HG02678 (cell line): ENCODE measurements at regions not wholly inside any gene's neighbourhood (a gene's known extent, or its start where the extent isn't known, plus 50 kb on each side); places are given as distances from the start of the nearest gene placed in this dataset.
"Not testable (repeated sequence)": the region's sequence is repeated elsewhere in the genome, so short reads cannot be mapped to it uniquely, and the experiment has no call there.

Experiments
- ATAC-seq: cut with Tn5 transposase; IDR thresholded peaks from one replicate; pipeline ENCODE4 v1.9.1; 2021; ENCODE audit warnings: mild to moderate bottlenecking, moderate library complexity; ENCODE audit not compliant: unreplicated experiment

DNA sequence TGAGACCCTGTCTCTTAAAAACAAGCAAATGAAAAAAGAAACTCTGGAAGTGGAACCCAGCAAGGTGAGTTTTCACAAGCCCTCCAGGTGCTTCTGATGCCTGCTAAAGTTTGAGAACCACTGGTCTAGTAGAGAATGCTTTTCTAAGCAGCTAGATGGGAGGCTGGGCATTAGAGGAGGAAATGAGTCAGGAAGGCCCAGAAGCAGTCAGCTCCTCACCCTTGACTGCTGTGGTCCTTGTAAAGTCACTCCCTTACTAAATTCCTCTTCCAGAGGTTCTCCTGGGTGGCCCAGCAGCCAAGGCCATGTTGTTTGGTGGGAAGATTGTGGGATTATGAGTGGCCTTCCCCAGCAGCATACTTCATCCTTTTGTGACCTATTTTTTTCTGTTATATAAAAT, 52.0 kb upstream of the FYN start:
- no peak for ATAC-seq

- no peak for ATAC-seq
Measured at GRCh38 chr6:111926731-111927302, 53.6 kb upstream of the FYN start.

DNA sequence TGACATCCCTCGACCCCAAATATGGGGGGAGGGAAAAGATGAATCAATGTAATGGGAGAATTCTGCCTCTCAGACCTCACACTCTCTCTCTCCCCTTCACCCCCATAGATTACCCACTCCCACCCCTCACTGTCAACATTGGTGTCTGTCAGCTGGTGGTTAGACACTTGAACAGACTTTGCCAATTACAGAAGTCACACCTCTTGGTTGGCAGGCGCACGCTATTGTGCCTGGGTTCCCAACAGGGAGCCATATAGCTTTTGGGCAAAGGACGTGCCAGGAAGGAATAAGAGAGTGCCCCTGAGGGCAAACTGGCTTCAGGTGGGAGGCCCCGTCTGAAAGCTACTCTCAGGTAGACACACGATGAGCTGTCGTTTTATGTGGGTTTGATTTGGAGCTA, 54.1 kb upstream of the FYN start:
- ATAC-seq: no peak

DNA sequence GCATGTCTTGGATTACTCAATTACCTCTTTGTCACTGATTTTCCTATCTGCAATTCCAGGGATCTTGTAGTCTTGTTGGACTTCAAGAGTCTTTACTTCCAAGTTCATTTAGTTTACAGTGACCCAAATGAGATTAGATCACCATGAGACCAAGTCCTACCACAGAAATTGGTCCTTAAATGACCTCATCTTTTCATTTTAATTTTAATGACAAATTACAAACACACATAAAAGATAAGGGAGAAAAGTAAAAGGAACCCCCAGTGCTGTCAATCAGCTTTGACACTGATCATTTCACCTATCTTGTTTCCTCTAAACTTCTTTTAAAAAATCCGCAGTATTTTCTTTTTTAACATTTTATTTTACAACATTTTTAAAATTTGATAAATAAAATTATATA, 54.9 kb upstream of the FYN start:
- no peak for ATAC-seq

- ATAC-seq: not testable (repeated sequence)
Measured at GRCh38 chr6:111934611-111935010, 61.4 kb upstream of the FYN start.

- ATAC-seq: no peak
Measured at GRCh38 chr6:111936718-111937117, 63.5 kb upstream of the FYN start.

GRCh38 chr6:111938710-111939109, 65.5 kb upstream of the FYN start:
- no peak for ATAC-seq

GRCh38 chr6:111939902-111940301, 66.7 kb upstream of the FYN start:
- no peak for ATAC-seq

DNA sequence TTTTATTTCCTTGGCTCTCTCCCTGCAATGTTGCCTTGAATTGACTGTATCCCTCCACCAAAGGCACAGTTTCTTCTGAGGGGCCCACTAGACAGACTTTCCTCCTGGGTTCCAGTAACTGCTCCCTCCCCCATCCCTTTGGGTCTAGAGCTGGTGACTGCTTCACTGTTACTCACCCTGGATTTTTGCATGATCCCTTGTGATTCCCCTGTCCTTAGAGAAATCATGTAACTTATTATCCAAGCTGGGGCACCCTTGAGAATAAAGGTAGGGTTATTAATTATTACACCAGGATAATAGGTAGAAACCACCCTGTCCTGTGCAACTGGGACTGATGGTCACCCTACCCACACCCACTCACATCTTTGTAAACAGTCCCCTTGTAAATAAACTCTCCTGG, 67.5 kb upstream of the FYN start:
- no peak for ATAC-seq

DNA sequence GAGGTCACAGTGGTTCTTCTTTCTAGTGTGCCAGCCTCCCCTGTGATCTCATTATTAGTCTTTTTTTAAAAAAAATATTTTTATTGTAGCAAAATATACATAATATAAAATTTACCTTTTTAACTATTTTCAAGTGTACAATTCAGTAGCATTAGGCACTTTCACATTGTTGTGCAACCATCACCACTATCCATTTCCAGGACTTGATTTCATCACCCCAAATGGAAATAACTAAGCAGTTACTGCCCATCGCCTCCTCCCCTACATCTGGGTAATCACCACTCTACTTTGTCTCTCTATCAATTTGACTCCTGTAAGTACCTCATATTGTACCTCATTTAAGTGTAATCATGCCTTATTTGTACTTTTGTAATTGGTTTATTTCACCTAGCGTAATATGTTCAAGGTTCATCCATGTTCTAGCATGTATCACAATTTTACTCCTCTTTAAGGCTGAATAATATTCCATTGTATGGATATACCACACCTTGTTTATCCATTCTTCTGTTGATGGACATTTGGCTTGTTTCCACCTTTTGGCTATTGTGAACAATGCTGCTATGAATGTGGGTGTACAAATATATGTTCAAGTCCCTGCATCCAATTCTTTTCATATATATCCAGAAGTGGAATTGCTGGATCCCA, 68.6 kb upstream of the FYN start:
- ATAC-seq: no peak

GRCh38 chr6:111942561-111942960, 69.3 kb upstream of the FYN start:
- ATAC-seq: no peak

DNA sequence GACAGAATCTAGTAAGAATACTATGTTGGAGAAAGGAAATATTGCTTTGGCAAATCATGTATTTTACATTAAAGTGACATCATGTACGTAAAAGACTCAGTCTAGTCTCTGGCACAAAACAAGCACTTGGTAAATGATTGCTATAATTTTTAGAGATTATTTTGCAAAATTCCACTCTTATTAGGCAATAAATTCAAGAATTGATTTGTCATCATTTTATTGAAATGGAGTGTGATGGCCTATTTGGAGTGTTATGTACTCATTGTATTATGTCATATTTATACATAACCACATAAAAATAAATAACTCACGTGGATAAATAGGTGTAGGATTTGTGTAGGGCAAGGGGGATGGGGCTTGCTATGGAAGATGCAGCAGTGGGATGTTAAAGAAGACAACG, 70.0 kb upstream of the FYN start:
- no peak for ATAC-seq

DNA sequence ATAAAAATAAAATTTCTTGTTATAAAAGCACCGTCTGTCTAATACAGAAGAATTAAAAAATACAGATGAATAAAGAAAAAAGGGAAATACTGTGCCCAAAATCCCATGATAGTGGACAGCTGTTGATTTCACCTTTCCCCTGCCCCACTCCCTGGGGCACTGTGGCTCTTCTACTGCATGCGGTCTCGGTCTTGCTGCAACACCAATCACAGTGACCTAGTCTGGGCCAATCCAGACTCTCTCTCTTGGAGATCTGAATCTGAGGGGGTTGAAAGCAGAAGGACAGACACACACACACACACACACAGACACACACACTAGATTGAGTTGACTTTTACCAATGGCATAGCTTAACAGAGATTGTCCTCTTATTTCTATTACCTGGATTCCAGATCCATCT, 70.5 kb upstream of the FYN start:
- ATAC-seq: no peak

GRCh38 chr6:111944541-111944940, 71.3 kb upstream of the FYN start:
- ATAC-seq: no peak

- ATAC-seq: no peak
Measured at GRCh38 chr6:111949546-111949945, 76.3 kb upstream of the FYN start.

DNA sequence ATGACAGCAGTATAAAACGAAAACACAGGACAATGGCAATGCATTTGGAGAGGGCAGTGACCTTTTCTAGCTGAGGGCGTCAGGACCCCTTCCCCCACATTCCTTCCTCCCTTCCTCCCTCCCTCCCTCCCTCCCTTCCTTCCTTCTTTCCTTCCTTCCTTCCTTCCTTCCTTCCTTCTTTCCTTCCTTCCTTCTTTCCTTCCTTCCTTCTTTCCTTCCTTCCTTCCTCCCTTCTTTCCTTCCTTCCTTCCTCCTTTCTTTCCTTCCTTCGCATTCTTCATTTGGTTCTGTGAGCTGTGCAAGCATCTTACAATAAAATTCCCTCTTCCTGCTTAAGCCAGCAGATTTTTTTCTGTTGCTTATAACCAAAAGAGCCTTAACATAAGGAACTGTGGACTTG, 76.7 kb upstream of the FYN start:
- ATAC-seq: not testable (repeated sequence)

GRCh38 chr6:111950661-111951496, 77.6 kb upstream of the FYN start:
- no peak for ATAC-seq

DNA sequence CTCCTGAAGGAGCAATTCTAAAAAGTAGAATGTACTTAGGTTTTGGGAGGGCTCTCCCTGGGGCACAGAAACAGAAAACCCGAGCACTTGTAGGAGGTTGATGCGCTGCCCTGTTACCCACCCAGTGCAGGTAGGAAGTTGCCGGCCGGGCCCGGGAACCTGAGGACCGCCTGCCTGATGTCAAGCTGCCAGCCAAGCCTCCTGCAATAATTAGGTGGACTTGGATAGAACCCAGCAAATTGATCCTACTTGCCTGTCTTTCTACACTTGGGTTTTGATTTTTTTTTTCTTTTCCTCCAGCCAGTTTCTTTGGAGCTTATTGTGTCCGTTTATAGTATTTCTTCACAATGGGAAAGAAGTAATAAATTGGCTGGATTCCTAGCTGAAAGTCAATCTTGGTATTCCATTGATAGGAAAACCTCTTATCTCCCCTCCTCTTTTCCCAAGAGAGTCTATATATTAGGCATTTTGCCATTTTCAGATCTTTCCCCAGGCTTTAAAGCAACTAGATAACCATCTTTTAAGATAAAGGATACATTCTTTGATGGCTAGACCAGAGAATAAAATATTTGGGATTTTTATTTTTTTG, 78.3 kb upstream of the FYN start:
- no peak for ATAC-seq

DNA sequence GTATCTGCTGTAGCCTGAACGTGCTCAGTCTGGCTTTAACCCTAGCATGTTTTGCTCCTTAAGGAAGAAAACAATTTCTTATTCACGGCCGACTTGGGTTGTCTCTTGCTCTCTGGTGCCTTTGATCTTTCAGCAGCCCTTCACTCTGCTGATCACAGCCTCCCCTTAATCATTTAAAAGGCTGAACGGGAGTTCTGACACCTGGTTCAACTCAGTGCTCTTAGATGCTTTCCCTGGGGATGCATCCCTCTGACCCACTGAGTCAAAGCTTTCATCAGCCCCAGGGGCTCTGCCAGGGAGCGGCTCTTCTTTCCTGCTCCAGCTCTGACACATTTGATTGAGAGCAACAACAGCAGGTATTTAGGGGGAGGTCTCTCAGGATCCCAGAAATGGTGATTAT, 79.0 kb upstream of the FYN start:
- no peak for ATAC-seq

DNA sequence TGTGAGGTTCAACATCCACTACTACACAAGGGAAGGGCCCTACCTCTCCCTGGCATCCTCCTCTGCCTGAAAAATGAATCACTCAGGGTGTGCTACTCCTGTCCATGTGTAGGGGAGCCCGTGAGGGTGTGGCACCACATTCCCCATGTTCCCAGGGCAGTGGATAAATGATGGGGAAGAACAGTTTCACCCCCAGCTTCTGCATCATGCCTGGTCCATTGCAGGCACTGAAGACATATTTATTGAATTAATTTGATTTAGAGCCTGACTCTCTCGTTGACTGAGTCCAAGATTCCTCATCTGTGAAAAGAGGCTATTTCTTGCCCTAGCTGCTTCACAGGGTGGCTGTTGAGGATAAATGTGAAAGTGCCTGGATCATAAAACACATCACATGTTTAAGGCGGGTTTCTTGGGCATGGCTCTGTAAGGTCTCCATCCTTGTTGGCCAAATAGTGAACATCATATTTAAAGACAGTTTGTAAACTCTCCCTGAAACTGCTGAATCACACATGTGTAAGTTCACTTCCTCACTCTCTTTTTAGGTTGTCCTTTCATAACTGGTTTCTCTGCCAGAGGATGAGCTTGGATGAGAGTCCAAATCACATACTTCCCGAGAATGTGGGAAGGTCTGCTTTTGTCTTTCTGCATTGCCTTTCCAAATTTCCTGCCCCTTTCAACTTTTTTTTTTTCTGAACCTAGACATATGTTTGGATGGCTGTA, 79.7 kb upstream of the FYN start:
- ATAC-seq: no peak

DNA sequence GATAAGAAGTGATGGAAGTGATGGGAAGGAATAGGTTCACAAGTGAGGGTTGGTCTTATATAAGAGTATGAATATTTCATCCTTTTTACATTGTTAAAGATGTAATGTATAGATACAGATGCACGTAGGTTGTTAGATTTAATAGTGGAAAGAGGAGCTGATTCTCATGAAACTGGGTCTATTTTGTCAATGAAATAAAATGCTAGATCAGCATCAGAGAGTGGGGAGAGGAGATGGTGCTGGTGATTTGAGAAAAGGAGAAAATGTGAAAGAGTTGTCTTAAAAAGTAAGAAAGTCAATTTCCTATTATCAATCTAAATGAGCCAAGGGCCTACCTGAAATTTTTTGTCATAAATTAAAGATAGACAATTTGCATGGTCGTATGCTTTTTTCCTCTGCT, 82.8 kb upstream of the FYN start:
- ATAC-seq: no peak
